ENCODE measurements at regions not wholly inside any gene's neighbourhood (a gene's known extent, or its start where the extent isn't known, plus 50 kb on each side); places are given as distances from the start of the nearest gene placed in this dataset.

DNA sequence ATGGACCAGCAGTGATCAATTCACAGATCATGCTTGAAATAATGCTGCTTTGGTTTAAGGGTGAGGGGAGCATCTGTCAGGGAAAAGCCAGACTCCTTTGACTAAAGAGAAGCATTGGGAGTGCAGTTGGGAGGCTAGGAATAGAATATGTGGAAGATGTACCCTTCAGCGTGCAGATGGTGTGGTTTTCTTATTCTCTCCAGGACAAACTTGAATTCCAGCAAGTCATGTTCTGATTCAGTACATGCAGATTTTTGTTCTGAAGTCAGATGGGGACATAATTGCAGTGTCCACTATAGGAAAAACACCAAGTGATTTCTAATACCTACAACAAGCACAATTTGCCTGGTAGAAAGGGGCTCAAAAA is 99.0 kb upstream of the LIMCH1 start:
- intact Hi-C loops (cut with micrococcal nuclease; ENCODE audit: unreplicated experiment): no loop called here
- H3K27ac ChIP-seq (ENCODE audit: low read length): no peak overlapping the region
- ATAC-seq: no peak
- no peaks in the 10 kb centered on the region for H3K4me1 ChIP-seq (ENCODE audit: control insufficient read depth, insufficient read depth, low read length)
- H3K36me3 ChIP-seq (ENCODE audit: control insufficient read depth, insufficient read depth, low read length): no peaks in the 10 kb centered on the region
- no TSS peak for BruUV-seq (replicated peaks)
- H3K27me3 ChIP-seq (ENCODE audit: control insufficient read depth, insufficient read depth, low read length): no peaks in the 10 kb centered on the region
- no peak for DNase-seq (ENCODE audit: low read depth, low spot score)
- in situ Hi-C loops (cut with HindIII; ENCODE audit: low pct_unique_long_range_greater_than_20kb, low sequenced_read_pairs): no loop called here
- ChIA-PET POLR2A (no interaction called here), CTCF (no interaction called here)
- TF ChIP-seq POLR2AphosphoS5 (IDR thresholded peaks at IDR 0.05; ENCODE audit: low read depth, low read length) (no peak), TCF7L2 (IDR thresholded peaks at IDR 0.05; ENCODE audit: low read depth, low read length) (no peak), SIN3A (IDR thresholded peaks at IDR 0.05; ENCODE audit: borderline replicate concordance, insufficient read depth, low read depth, low read length) (no peak)
- TF ChIP-seq, protein P1, sequence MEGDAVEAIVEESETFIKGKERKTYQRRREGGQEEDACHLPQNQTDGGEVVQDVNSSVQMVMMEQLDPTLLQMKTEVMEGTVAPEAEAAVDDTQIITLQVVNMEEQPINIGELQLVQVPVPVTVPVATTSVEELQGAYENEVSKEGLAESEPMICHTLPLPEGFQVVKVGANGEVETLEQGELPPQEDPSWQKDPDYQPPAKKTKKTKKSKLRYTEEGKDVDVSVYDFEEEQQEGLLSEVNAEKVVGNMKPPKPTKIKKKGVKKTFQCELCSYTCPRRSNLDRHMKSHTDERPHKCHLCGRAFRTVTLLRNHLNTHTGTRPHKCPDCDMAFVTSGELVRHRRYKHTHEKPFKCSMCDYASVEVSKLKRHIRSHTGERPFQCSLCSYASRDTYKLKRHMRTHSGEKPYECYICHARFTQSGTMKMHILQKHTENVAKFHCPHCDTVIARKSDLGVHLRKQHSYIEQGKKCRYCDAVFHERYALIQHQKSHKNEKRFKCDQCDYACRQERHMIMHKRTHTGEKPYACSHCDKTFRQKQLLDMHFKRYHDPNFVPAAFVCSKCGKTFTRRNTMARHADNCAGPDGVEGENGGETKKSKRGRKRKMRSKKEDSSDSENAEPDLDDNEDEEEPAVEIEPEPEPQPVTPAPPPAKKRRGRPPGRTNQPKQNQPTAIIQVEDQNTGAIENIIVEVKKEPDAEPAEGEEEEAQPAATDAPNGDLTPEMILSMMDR (IDR thresholded peaks at IDR 0.05): no peak
- TF ChIP-seq, protein P2, sequence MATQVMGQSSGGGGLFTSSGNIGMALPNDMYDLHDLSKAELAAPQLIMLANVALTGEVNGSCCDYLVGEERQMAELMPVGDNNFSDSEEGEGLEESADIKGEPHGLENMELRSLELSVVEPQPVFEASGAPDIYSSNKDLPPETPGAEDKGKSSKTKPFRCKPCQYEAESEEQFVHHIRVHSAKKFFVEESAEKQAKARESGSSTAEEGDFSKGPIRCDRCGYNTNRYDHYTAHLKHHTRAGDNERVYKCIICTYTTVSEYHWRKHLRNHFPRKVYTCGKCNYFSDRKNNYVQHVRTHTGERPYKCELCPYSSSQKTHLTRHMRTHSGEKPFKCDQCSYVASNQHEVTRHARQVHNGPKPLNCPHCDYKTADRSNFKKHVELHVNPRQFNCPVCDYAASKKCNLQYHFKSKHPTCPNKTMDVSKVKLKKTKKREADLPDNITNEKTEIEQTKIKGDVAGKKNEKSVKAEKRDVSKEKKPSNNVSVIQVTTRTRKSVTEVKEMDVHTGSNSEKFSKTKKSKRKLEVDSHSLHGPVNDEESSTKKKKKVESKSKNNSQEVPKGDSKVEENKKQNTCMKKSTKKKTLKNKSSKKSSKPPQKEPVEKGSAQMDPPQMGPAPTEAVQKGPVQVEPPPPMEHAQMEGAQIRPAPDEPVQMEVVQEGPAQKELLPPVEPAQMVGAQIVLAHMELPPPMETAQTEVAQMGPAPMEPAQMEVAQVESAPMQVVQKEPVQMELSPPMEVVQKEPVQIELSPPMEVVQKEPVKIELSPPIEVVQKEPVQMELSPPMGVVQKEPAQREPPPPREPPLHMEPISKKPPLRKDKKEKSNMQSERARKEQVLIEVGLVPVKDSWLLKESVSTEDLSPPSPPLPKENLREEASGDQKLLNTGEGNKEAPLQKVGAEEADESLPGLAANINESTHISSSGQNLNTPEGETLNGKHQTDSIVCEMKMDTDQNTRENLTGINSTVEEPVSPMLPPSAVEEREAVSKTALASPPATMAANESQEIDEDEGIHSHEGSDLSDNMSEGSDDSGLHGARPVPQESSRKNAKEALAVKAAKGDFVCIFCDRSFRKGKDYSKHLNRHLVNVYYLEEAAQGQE (IDR thresholded peaks at IDR 0.05; ENCODE audit: insufficient read depth in 1 of 2, low read depth in 2 of 2, low read length in 1 of 2): no peak
- no peak overlapping the region for H3K4me3 ChIP-seq (ENCODE audit: low read depth in 2 of 2, low read length in 2 of 2)
- H3K9me3 ChIP-seq (ENCODE audit: control insufficient read depth, insufficient read depth, low read depth, low read length): no peaks in the 10 kb centered on the region

DNA sequence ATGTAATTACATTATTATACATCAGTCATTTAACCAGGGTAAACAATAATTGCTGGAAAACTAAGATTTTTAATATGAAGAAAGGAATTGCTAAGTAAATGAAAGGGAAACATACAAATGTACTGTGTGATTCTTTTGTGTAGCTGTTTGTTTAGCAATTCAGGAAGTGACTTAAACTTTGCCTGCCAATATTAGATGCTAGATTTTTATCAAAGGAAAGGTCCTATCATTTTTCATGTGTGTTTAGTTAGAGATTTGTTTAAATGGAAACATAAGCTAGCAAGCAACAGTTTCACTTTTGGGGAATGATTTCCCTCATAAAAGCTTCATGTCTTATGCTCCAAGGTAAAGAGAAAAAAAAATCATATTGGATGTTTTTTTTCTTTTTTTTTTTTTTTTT is 95.1 kb upstream of the LIMCH1 start:
- Histone ChIP-seq H3K9me3 (ENCODE audit: control insufficient read depth, insufficient read depth, low read depth, low read length) (no peaks in the 10 kb centered on the region), H3K27ac (ENCODE audit: low read length) (no peak overlapping the region), H3K36me3 (ENCODE audit: control insufficient read depth, insufficient read depth, low read length) (no peaks in the 10 kb centered on the region), H3K4me3 (ENCODE audit: low read depth in 2 of 2, low read length in 2 of 2) (no peak overlapping the region), H3K27me3 (ENCODE audit: control insufficient read depth, insufficient read depth, low read length) (peaks cover 2% of the 10 kb centered on the region; the same call in 1 of the 2 replicates), H3K4me1 (ENCODE audit: control insufficient read depth, insufficient read depth, low read length) (no peaks in the 10 kb centered on the region)
- POLR2A ChIA-PET: interaction anchor here (0.6 kb wide), 1 partner anchor 1574 kb away, joined by 3 read pairs; no protein-coding TSS in a partner anchor
- DNase-seq (ENCODE audit: low read depth, low spot score) (no peak), ATAC-seq (no peak)
- BruUV-seq (replicated peaks): no TSS peak
- in situ Hi-C loops (cut with HindIII; ENCODE audit: low pct_unique_long_range_greater_than_20kb, low sequenced_read_pairs) (no loop called here), intact Hi-C loops (cut with micrococcal nuclease; ENCODE audit: unreplicated experiment) (no loop called here)
- CTCF ChIA-PET: no interaction called here
- TF ChIP-seq TCF7L2 (IDR thresholded peaks at IDR 0.05; ENCODE audit: low read depth, low read length) (no peak), POLR2AphosphoS5 (IDR thresholded peaks at IDR 0.05; ENCODE audit: low read depth, low read length) (no peak), SIN3A (IDR thresholded peaks at IDR 0.05; ENCODE audit: borderline replicate concordance, insufficient read depth, low read depth, low read length) (no peak)
- TF ChIP-seq, protein P2 (IDR thresholded peaks at IDR 0.05; ENCODE audit: insufficient read depth in 1 of 2, low read depth in 2 of 2, low read length in 1 of 2): no peak
- TF ChIP-seq, protein P1 (IDR thresholded peaks at IDR 0.05): no peak

All from Panc1 (cell line).